ENCODE measurements at regions not wholly inside any gene's neighbourhood (a gene's known extent, or its start where the extent isn't known, plus 50 kb on each side); places are given as distances from the start of the nearest gene placed in this dataset.

- H3K79me2 ChIP-seq (ENCODE audit: low read depth): no peaks in the 10 kb centered on the region
- Mint-ChIP-seq H3K4me1 (no peaks in the 10 kb centered on the region), H3K36me3 (peaks cover under 1% of the 10 kb centered on the region), H3K27ac (no peak overlapping the region), H3K9me3 (peaks cover 6% of the 10 kb centered on the region), H3K27me3 (ENCODE audit: insufficient read depth, low read depth) (no peaks in the 10 kb centered on the region), H3K4me3 (no peak overlapping the region)
- no peaks in the 10 kb centered on the region for H3K4me1 ChIP-seq
- no peak for DNase-seq (ENCODE audit: low spot score)
- TF ChIP-seq CTCF (IDR thresholded peaks at IDR 0.05) (no peak), EZH2 (IDR thresholded peaks at IDR 0.05) (no peak), EZH2phosphoT487 (IDR thresholded peaks at IDR 0.05) (no peak)
- H3K27ac ChIP-seq: no peak overlapping the region
- H2AFZ ChIP-seq (replicated peaks): no peak overlapping the region
- peaks cover 7% of the 10 kb centered on the region for H3K9me3 ChIP-seq (ENCODE audit: low read depth)
- H3K36me3 ChIP-seq: no peaks in the 10 kb centered on the region
- H3K4me3 ChIP-seq: no peak overlapping the region
- H4K20me1 ChIP-seq (ENCODE audit: low read depth): no peaks in the 10 kb centered on the region
- H3K9ac ChIP-seq: no peak overlapping the region
- no peaks in the 10 kb centered on the region for H3F3A ChIP-seq (ENCODE audit: low read depth)
- no peak overlapping the region for H3K4me2 ChIP-seq
- H3K27me3 ChIP-seq: no peaks in the 10 kb centered on the region
Observed at GRCh38 chr9:3719286-3719685, 193.5 kb upstream of the RFX3 start.

- H3F3A ChIP-seq (ENCODE audit: low read depth): no peaks in the 10 kb centered on the region
- H3K4me3 ChIP-seq: no peak overlapping the region
- no peaks in the 10 kb centered on the region for H3K36me3 Mint-ChIP-seq
- no peak overlapping the region for H2AFZ ChIP-seq (replicated peaks)
- no peaks in the 10 kb centered on the region for H4K20me1 ChIP-seq (ENCODE audit: low read depth)
- no peak overlapping the region for H3K27ac ChIP-seq
- H3K9me3 ChIP-seq (ENCODE audit: low read depth): peaks cover 7% of the 10 kb centered on the region
- no peaks in the 10 kb centered on the region for H3K27me3 Mint-ChIP-seq (ENCODE audit: insufficient read depth, low read depth)
- no peaks in the 10 kb centered on the region for H3K27me3 ChIP-seq
- H3K27ac Mint-ChIP-seq: no peak overlapping the region
- no peaks in the 10 kb centered on the region for H3K36me3 ChIP-seq
- no peak for DNase-seq (ENCODE audit: low spot score)
- H3K4me1 Mint-ChIP-seq: no peaks in the 10 kb centered on the region
- H3K4me1 ChIP-seq: no peaks in the 10 kb centered on the region
- H3K4me3 Mint-ChIP-seq: no peak overlapping the region
- H3K4me2 ChIP-seq: no peak overlapping the region
- H3K79me2 ChIP-seq (ENCODE audit: low read depth): no peaks in the 10 kb centered on the region
- TF ChIP-seq CTCF (IDR thresholded peaks at IDR 0.05): no peak
- TF ChIP-seq EZH2phosphoT487 (IDR thresholded peaks at IDR 0.05): no peak
- no peak for TF ChIP-seq EZH2 (IDR thresholded peaks at IDR 0.05)
- H3K9me3 Mint-ChIP-seq: peaks cover 2% of the 10 kb centered on the region
- H3K9ac ChIP-seq: no peak overlapping the region
Observed at GRCh38 chr9:3716415-3716814, 190.6 kb upstream of the RFX3 start.

DNA sequence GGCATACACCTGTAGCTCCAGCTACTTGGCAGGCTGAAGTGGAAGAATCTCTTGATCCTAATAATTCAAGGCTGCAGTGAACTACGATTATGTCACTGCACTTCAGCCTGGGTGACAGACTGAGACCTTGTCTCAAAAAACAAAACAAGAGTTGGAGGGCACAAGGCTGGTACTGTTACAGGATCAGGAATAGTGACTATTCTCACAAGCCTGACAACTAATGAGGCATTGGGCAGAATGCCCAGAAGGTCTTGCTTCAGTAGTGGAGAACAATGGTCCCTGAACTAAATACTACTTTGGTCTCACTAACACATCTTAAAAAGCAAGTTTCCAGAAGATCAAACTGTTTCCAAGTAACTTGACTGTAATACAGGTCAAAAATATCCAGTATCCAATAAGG, 182.9 kb upstream of the RFX3 start:
- no peak overlapping the region for H2AFZ ChIP-seq (replicated peaks)
- Mint-ChIP-seq H3K4me3 (no peak overlapping the region), H3K9me3 (peaks cover 4% of the 10 kb centered on the region), H3K36me3 (no peaks in the 10 kb centered on the region), H3K27me3 (ENCODE audit: insufficient read depth, low read depth) (no peaks in the 10 kb centered on the region), H3K4me1 (no peaks in the 10 kb centered on the region), H3K27ac (no peak overlapping the region)
- DNase-seq (ENCODE audit: low spot score): no peak
- no peaks in the 10 kb centered on the region for H3K79me2 ChIP-seq (ENCODE audit: low read depth)
- H4K20me1 ChIP-seq (ENCODE audit: low read depth): no peaks in the 10 kb centered on the region
- no peaks in the 10 kb centered on the region for H3K36me3 ChIP-seq
- H3K4me3 ChIP-seq: no peak overlapping the region
- H3K4me2 ChIP-seq: no peak overlapping the region
- H3K27me3 ChIP-seq: no peaks in the 10 kb centered on the region
- no peaks in the 10 kb centered on the region for H3K9me3 ChIP-seq (ENCODE audit: low read depth)
- H3K4me1 ChIP-seq: no peaks in the 10 kb centered on the region
- no peak for TF ChIP-seq CTCF (IDR thresholded peaks at IDR 0.05)
- TF ChIP-seq EZH2phosphoT487 (IDR thresholded peaks at IDR 0.05): no peak
- no peak for TF ChIP-seq EZH2 (IDR thresholded peaks at IDR 0.05)
- no peak overlapping the region for H3K9ac ChIP-seq
- H3F3A ChIP-seq (ENCODE audit: low read depth): no peaks in the 10 kb centered on the region
- H3K27ac ChIP-seq: no peak overlapping the region

DNA sequence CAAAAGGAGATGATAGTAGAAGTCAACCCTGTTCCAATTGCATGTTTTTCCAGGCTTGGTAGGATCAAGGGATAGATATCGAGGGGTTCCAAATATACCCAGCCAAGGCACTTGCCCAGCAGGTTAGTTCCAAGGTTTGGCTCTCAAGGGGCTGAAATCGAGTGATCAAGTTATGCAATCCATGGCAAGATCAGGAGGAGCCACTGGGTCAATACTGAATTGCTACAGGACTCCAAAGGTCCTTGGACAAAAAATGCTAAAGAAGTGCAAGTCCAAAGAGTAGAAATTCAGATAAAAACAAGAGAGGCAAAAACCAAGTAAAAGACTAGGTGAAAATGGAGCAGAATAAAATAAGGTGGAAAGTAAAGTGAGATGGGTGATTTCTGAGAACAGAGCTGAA, 179.1 kb upstream of the RFX3 start:
- Histone ChIP-seq H3K27me3 (no peaks in the 10 kb centered on the region), H2AFZ (replicated peaks) (no peak overlapping the region), H4K20me1 (ENCODE audit: low read depth) (no peaks in the 10 kb centered on the region), H3F3A (ENCODE audit: low read depth) (no peaks in the 10 kb centered on the region), H3K4me1 (no peaks in the 10 kb centered on the region), H3K9me3 (ENCODE audit: low read depth) (no peaks in the 10 kb centered on the region), H3K9ac (no peak overlapping the region), H3K27ac (no peak overlapping the region), H3K4me2 (no peak overlapping the region), H3K36me3 (no peaks in the 10 kb centered on the region), H3K4me3 (no peak overlapping the region), H3K79me2 (ENCODE audit: low read depth) (no peaks in the 10 kb centered on the region)
- TF ChIP-seq CTCF (IDR thresholded peaks at IDR 0.05): no peak
- TF ChIP-seq EZH2phosphoT487 (IDR thresholded peaks at IDR 0.05): no peak
- no peak for TF ChIP-seq EZH2 (IDR thresholded peaks at IDR 0.05)
- Mint-ChIP-seq H3K4me1 (no peaks in the 10 kb centered on the region), H3K9me3 (peaks cover 4% of the 10 kb centered on the region), H3K27me3 (ENCODE audit: insufficient read depth, low read depth) (no peaks in the 10 kb centered on the region), H3K27ac (no peak overlapping the region), H3K4me3 (no peak overlapping the region), H3K36me3 (no peaks in the 10 kb centered on the region)
- DNase-seq (ENCODE audit: low spot score): no peak

All from neural progenitor cell (in vitro differentiated cells).